Urinary bladder (tissue), 3 donors: ENCODE measurements at regions not wholly inside any gene's neighbourhood (a gene's known extent, or its start where the extent isn't known, plus 50 kb on each side); places are given as distances from the start of the nearest gene placed in this dataset.
"Not testable (repeated sequence)": the region's sequence is repeated elsewhere in the genome, so short reads cannot be mapped to it uniquely, and the experiment has no call there.

ENCODE experiments used
- DNase-seq: peaks from one replicate; pipeline ENCODE4 v3.0.0-alpha.2; 2015; ENCODE audit errors: extremely low spot score
- H3K27ac ChIP-seq: one replicate; pipeline ENCODE4 v1.5.1; 2013; ENCODE audit warnings: low read depth, mild to moderate bottlenecking, moderate library complexity
- H3K36me3 ChIP-seq: one replicate; pipeline ENCODE4 v1.6.1; 2013; ENCODE audit warnings: mild to moderate bottlenecking, moderate library complexity; ENCODE audit not compliant: insufficient read depth
- H3K4me1 ChIP-seq: one replicate; pipeline ENCODE4 v1.6.1; 2013; ENCODE audit warnings: mild to moderate bottlenecking, moderate library complexity; ENCODE audit not compliant: insufficient read depth
- H3K4me3 ChIP-seq: one replicate; pipeline ENCODE4 v1.5.1; 2013; ENCODE audit warnings: low read depth, low read length
- WGBS: extraction: QIAGEN DNeasy Blood & Tissue Kit; methylation state at CpG from one replicate; pipeline ENCODE4 v1.1.7; 2013; 5-methylcytosine and 5-hydroxymethylcytosine counted together
- donor health status: healthy with polysubstance abuse.
- donor health status: healthy.

GRCh38 chr3:10672422-10672821 is 143.6 kb upstream of the SLC6A11 start:
- H3K4me3 ChIP-seq: no peak overlapping the region
- H3K4me1 ChIP-seq: no peaks in the 10 kb centered on the region
- no peak for DNase-seq
- no peak overlapping the region for H3K27ac ChIP-seq
- 16% methylated on average over 5 of the region's 5 CpGs for WGBS
- no peaks in the 10 kb centered on the region for H3K36me3 ChIP-seq

- H3K4me1 ChIP-seq: no peaks in the 10 kb centered on the region
- no peak overlapping the region for H3K27ac ChIP-seq
- H3K4me3 ChIP-seq: no peak overlapping the region
- H3K36me3 ChIP-seq: no peaks in the 10 kb centered on the region
- 64% methylated on average over 3 of the region's 3 CpGs for WGBS
- no peak for DNase-seq
Measured at GRCh38 chr3:10674578-10674977, 141.4 kb upstream of the SLC6A11 start.

- DNase-seq: no peak
- Histone ChIP-seq H3K36me3 (no peaks in the 10 kb centered on the region), H3K4me1 (no peaks in the 10 kb centered on the region), H3K27ac (no peak overlapping the region), H3K4me3 (no peak overlapping the region)
- 78% methylated on average over 1 of the region's 1 CpG for WGBS
Measured at GRCh38 chr3:10676905-10677304, 139.1 kb upstream of the SLC6A11 start.

GRCh38 chr3:10678796-10679376 is 137.1 kb upstream of the SLC6A11 start:
- no peak overlapping the region for H3K4me3 ChIP-seq
- DNase-seq: no peak
- 69% methylated on average over 2 of the region's 2 CpGs for WGBS
- no peak overlapping the region for H3K27ac ChIP-seq
- no peaks in the 10 kb centered on the region for H3K4me1 ChIP-seq
- H3K36me3 ChIP-seq: no peaks in the 10 kb centered on the region

GRCh38 chr3:10680796-10681195 is 135.2 kb upstream of the SLC6A11 start:
- H3K4me3 ChIP-seq: no peak overlapping the region
- H3K4me1 ChIP-seq: no peaks in the 10 kb centered on the region
- no peak for DNase-seq
- 82% methylated on average over 7 of the region's 7 CpGs for WGBS
- no peaks in the 10 kb centered on the region for H3K36me3 ChIP-seq
- no peak overlapping the region for H3K27ac ChIP-seq

GRCh38 chr3:10682692-10683091 is 133.3 kb upstream of the SLC6A11 start:
- H3K27ac ChIP-seq: no peak overlapping the region
- no peaks in the 10 kb centered on the region for H3K4me1 ChIP-seq
- H3K36me3 ChIP-seq: no peaks in the 10 kb centered on the region
- DNase-seq: no peak
- no peak overlapping the region for H3K4me3 ChIP-seq
- 62% methylated on average over 4 of the region's 4 CpGs for WGBS

GRCh38 chr3:10683106-10683505 is 132.9 kb upstream of the SLC6A11 start:
- no peak for DNase-seq
- Histone ChIP-seq H3K36me3 (no peaks in the 10 kb centered on the region), H3K4me1 (no peaks in the 10 kb centered on the region), H3K27ac (no peak overlapping the region), H3K4me3 (no peak overlapping the region)
- 0% methylated on average over 1 of the region's 1 CpG for WGBS

- Histone ChIP-seq H3K4me1 (no peaks in the 10 kb centered on the region), H3K27ac (no peak overlapping the region), H3K4me3 (no peak overlapping the region), H3K36me3 (no peaks in the 10 kb centered on the region)
- WGBS: 67% methylated on average over 1 of the region's 1 CpG
- no peak for DNase-seq
Measured at GRCh38 chr3:10688126-10688525, 127.9 kb upstream of the SLC6A11 start.

GRCh38 chr3:10688548-10689172 is 127.4 kb upstream of the SLC6A11 start:
- DNase-seq: no peak
- Histone ChIP-seq H3K27ac (no peak overlapping the region), H3K4me3 (no peak overlapping the region), H3K4me1 (no peaks in the 10 kb centered on the region), H3K36me3 (no peaks in the 10 kb centered on the region)
- 74% methylated on average over 8 of the region's 8 CpGs for WGBS

GRCh38 chr3:10692039-10692622 is 123.9 kb upstream of the SLC6A11 start:
- H3K4me1 ChIP-seq: no peaks in the 10 kb centered on the region
- H3K4me3 ChIP-seq: no peak overlapping the region
- H3K27ac ChIP-seq: no peak overlapping the region
- no peak for DNase-seq
- WGBS: 55% methylated on average over 11 of the region's 11 CpGs
- no peaks in the 10 kb centered on the region for H3K36me3 ChIP-seq

- DNase-seq: no peak
- WGBS: 63% methylated on average over 4 of the region's 4 CpGs
- H3K4me1 ChIP-seq: no peaks in the 10 kb centered on the region
- H3K36me3 ChIP-seq: no peaks in the 10 kb centered on the region
- H3K4me3 ChIP-seq: no peak overlapping the region
- no peak overlapping the region for H3K27ac ChIP-seq
Measured at GRCh38 chr3:10693457-10693856, 122.6 kb upstream of the SLC6A11 start.

- H3K4me1 ChIP-seq: no peaks in the 10 kb centered on the region
- H3K36me3 ChIP-seq: no peaks in the 10 kb centered on the region
- H3K27ac ChIP-seq: no peak overlapping the region
- H3K4me3 ChIP-seq: no peak overlapping the region
- WGBS: 74% methylated on average over 4 of the region's 4 CpGs
- no peak for DNase-seq
Measured at GRCh38 chr3:10694179-10694578, 121.8 kb upstream of the SLC6A11 start.

GRCh38 chr3:10695186-10695585 is 120.8 kb upstream of the SLC6A11 start:
- not testable (repeated sequence) for DNase-seq, H3K4me1 ChIP-seq, H3K27ac ChIP-seq, H3K4me3 ChIP-seq, H3K36me3 ChIP-seq
- WGBS: 71% methylated on average over 2 of the region's 2 CpGs

GRCh38 chr3:10695595-10696285 is 120.3 kb upstream of the SLC6A11 start:
- WGBS: 50% methylated on average over 4 of the region's 4 CpGs
- H3K4me1 ChIP-seq: no peaks in the 10 kb centered on the region
- no peak overlapping the region for H3K27ac ChIP-seq
- DNase-seq: no peak
- H3K36me3 ChIP-seq: no peaks in the 10 kb centered on the region
- H3K4me3 ChIP-seq: no peak overlapping the region
